SK-N-SH (cell line): ENCODE measurements at regions not wholly inside any gene's neighbourhood (a gene's known extent, or its start where the extent isn't known, plus 50 kb on each side); places are given as distances from the start of the nearest gene placed in this dataset.
"Not testable (repeated sequence)": the region's sequence is repeated elsewhere in the genome, so short reads cannot be mapped to it uniquely, and the experiment has no call there.

Source experiments
- EP300 ChIP-seq, 2 experiments: IDR thresholded peaks; 2 replicates each; pipeline versions ENCODE4 v1.4.0 to v1.6.1; 2012; ENCODE audit warnings: borderline replicate concordance in 1 of 2, low read depth in 1 of 2, low read length in 1 of 2
- FOXJ3 ChIP-seq: sonication (generic); formaldehyde crosslinking; IDR thresholded peaks from 2 replicates; pipeline ENCODE4 v1.5.1; 2020; ENCODE audit warnings: mild to moderate bottlenecking, missing genetic modification reagents
- JUND ChIP-seq: IDR thresholded peaks from 2 replicates; pipeline ENCODE4 v1.4.0; 2012
- RFX5 ChIP-seq: IDR thresholded peaks from 2 replicates; pipeline ENCODE4 v1.6.1; 2012; ENCODE audit warnings: mild to moderate bottlenecking, improper control_type of control experiment, low read length
- RXRA ChIP-seq: IDR thresholded peaks from 2 replicates; pipeline ENCODE4 v1.4.0; 2012; ENCODE audit warnings: low read depth, mild to moderate bottlenecking, borderline replicate concordance
- TAF1 ChIP-seq: IDR thresholded peaks from 2 replicates; pipeline ENCODE4 v1.6.1; 2012; ENCODE audit warnings: low read depth, mild to moderate bottlenecking, low read length, moderate library complexity, borderline replicate concordance
- TF ChIP-seq, protein P1 (sequence below): fragments of 150-350 bp; IDR thresholded peaks from 2 replicates; pipeline ENCODE4 v1.6.1; 2016; ENCODE audit warnings: mild to moderate bottlenecking, low read depth, low read length
- TF ChIP-seq, protein P2 (sequence below): fragments of 200-600 bp; sonication (generic); IDR thresholded peaks from 2 replicates; pipeline ENCODE4 v1.6.1; 2017; ENCODE audit warnings: antibody characterized with exemption, mild to moderate bottlenecking, moderate library complexity

DNA sequence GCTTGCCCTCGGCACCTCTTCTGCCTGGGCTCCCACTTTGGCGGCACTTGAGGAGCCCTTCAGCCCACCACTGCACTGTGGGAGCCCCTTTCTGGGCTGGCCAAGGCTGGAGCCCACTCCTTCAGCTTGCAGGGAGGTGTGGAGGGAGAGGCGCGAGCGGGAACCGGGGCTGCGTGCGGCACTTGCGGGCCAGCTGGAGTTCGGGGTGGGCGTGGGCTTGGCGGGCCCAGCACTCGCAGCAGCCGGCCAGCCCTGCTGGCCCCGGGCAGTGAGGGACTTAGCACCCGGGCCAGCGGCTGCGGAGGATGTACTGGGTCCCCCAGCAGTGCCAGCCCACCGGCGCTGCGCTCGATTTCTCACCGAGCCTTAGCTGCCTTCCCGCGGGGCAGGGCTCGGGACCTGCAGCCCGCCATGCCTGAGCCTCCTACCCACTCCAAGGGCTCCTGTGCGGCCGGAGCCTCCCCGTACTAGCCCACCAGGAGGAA, 699.1 kb downstream of the C12orf50 start:
- not testable (repeated sequence) for TF ChIP-seq JUND; EP300 (IDR thresholded peaks at IDR 0.05; ENCODE audit: borderline replicate concordance in 1 of 2, low read depth in 1 of 2, low read length in 1 of 2); RFX5; FOXJ3 (CRISPR knock-in tag); TAF1; RXRA
- TF ChIP-seq, protein P1, sequence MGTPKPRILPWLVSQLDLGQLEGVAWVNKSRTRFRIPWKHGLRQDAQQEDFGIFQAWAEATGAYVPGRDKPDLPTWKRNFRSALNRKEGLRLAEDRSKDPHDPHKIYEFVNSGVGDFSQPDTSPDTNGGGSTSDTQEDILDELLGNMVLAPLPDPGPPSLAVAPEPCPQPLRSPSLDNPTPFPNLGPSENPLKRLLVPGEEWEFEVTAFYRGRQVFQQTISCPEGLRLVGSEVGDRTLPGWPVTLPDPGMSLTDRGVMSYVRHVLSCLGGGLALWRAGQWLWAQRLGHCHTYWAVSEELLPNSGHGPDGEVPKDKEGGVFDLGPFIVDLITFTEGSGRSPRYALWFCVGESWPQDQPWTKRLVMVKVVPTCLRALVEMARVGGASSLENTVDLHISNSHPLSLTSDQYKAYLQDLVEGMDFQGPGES: not testable (repeated sequence)
- TF ChIP-seq, protein P2, sequence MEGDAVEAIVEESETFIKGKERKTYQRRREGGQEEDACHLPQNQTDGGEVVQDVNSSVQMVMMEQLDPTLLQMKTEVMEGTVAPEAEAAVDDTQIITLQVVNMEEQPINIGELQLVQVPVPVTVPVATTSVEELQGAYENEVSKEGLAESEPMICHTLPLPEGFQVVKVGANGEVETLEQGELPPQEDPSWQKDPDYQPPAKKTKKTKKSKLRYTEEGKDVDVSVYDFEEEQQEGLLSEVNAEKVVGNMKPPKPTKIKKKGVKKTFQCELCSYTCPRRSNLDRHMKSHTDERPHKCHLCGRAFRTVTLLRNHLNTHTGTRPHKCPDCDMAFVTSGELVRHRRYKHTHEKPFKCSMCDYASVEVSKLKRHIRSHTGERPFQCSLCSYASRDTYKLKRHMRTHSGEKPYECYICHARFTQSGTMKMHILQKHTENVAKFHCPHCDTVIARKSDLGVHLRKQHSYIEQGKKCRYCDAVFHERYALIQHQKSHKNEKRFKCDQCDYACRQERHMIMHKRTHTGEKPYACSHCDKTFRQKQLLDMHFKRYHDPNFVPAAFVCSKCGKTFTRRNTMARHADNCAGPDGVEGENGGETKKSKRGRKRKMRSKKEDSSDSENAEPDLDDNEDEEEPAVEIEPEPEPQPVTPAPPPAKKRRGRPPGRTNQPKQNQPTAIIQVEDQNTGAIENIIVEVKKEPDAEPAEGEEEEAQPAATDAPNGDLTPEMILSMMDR: not testable (repeated sequence)
